Transverse colon (tissue), 4 donors: ENCODE measurements at regions not wholly inside any gene's neighbourhood (a gene's known extent, or its start where the extent isn't known, plus 50 kb on each side); places are given as distances from the start of the nearest gene placed in this dataset.

Experiments
- CTCF ChIP-seq, 5 experiments: fragments of 200-600 bp in 3 of 5; fragments of 450-650 bp in 2 of 5; sonication (generic) in 3 of 5; IDR thresholded peaks; 1 replicate in 2 of 5; 2 replicates in 3 of 5; pipeline ENCODE4 v1.5.1; 2016 to 2017; ENCODE audit warnings: antibody characterized with exemption in 5 of 5, inconsistent platforms in 3 of 5, mild to moderate bottlenecking in 2 of 5, moderate library complexity in 1 of 5
- EP300 ChIP-seq: sonication (generic); formaldehyde crosslinking; IDR thresholded peaks from one replicate; pipeline ENCODE4 v1.6.1; 2017; ENCODE audit warnings: antibody characterized with exemption, low read depth
- POLR2A ChIP-seq: fragments of 450-650 bp; IDR thresholded peaks from one replicate; pipeline ENCODE4 v1.6.1; 2016; ENCODE audit warnings: antibody characterized with exemption, mild to moderate bottlenecking, moderate library complexity
- POLR2AphosphoS5 ChIP-seq, 3 donors: sonication (generic); formaldehyde crosslinking; IDR thresholded peaks; one replicate each; pipeline ENCODE4 v1.6.1; 2016; ENCODE audit warnings: antibody characterized with exemption in 3 of 3

- no peak for TF ChIP-seq CTCF (IDR thresholded peaks at IDR 0.05)
- no peak for TF ChIP-seq POLR2A
- no peak for TF ChIP-seq POLR2AphosphoS5 (IDR thresholded peaks at IDR 0.05)
- no peak for TF ChIP-seq EP300
Observed at GRCh38 chr22:48240148-48240934, 1477.9 kb downstream of the TBC1D22A start.
